GM18861 (cell line): ENCODE measurements at regions not wholly inside any gene's neighbourhood (a gene's known extent, or its start where the extent isn't known, plus 50 kb on each side); places are given as distances from the start of the nearest gene placed in this dataset.

ENCODE experiments used
- ATAC-seq: cut with Tn5 transposase; IDR thresholded peaks from one replicate; pipeline ENCODE4 v1.9.1; 2021; ENCODE audit not compliant: unreplicated experiment

GRCh38 chr1:238592621-238593020 is 701.9 kb upstream of the ZP4 start:
- ATAC-seq = no peak

GRCh38 chr1:238589843-238590435 is 699.2 kb upstream of the ZP4 start:
- ATAC-seq = no peak

GRCh38 chr1:238582816-238583215 is 692.1 kb upstream of the ZP4 start:
- no peak for ATAC-seq

- ATAC-seq = no peak
These were observed 690.6 kb upstream of the ZP4 start for GRCh38 chr1:238581332-238581731.

GRCh38 chr1:238568735-238569134 is 678.0 kb upstream of the ZP4 start:
- no peak for ATAC-seq

GRCh38 chr1:238562341-238562740 is 671.6 kb upstream of the ZP4 start:
- ATAC-seq = no peak

- ATAC-seq = no peak
These were observed 668.0 kb upstream of the ZP4 start for GRCh38 chr1:238558746-238559145.

GRCh38 chr1:238558156-238558555 is 667.4 kb upstream of the ZP4 start:
- no peak for ATAC-seq

GRCh38 chr1:238552271-238552670 is 661.5 kb upstream of the ZP4 start:
- ATAC-seq = no peak

- ATAC-seq = no peak
These were observed 658.4 kb upstream of the ZP4 start for GRCh38 chr1:238549137-238549536.

GRCh38 chr1:238546118-238546517 is 655.4 kb upstream of the ZP4 start:
- no peak for ATAC-seq

GRCh38 chr1:238537641-238538040 is 646.9 kb upstream of the ZP4 start:
- no peak for ATAC-seq

- no peak for ATAC-seq
These were observed 639.6 kb upstream of the ZP4 start for GRCh38 chr1:238530209-238530851.

- ATAC-seq = no peak
These were observed 627.0 kb upstream of the ZP4 start for GRCh38 chr1:238517711-238518110.

GRCh38 chr1:238501290-238501689 is 610.6 kb upstream of the ZP4 start:
- no peak for ATAC-seq

- ATAC-seq = no peak
These were observed 608.3 kb upstream of the ZP4 start for GRCh38 chr1:238499021-238499420.

GRCh38 chr1:238492271-238492670 is 601.5 kb upstream of the ZP4 start:
- no peak for ATAC-seq

- ATAC-seq = no peak
These were observed 600.5 kb upstream of the ZP4 start for GRCh38 chr1:238491265-238491664.

- ATAC-seq = no peak
These were observed 598.3 kb upstream of the ZP4 start for GRCh38 chr1:238489006-238489405.

GRCh38 chr1:238488401-238488800 is 597.7 kb upstream of the ZP4 start:
- no peak for ATAC-seq

GRCh38 chr1:238487931-238488330 is 597.2 kb upstream of the ZP4 start:
- no peak for ATAC-seq

GRCh38 chr1:238485912-238486209 is 595.1 kb upstream of the ZP4 start:
- no peak for ATAC-seq
